GM21529 (cell line): ENCODE measurements at regions not wholly inside any gene's neighbourhood (a gene's known extent, or its start where the extent isn't known, plus 50 kb on each side); places are given as distances from the start of the nearest gene placed in this dataset.
"Not testable (repeated sequence)": the region's sequence is repeated elsewhere in the genome, so short reads cannot be mapped to it uniquely, and the experiment has no call there.

ENCODE experiments used
- ATAC-seq: cut with Tn5 transposase; IDR thresholded peaks from one replicate; pipeline ENCODE4 v1.9.1; 2021; ENCODE audit not compliant: unreplicated experiment

- no peak for ATAC-seq
These were observed 533.9 kb upstream of the CRIM1 start for GRCh38 chr2:35821675-35822074.

- no peak for ATAC-seq
These were observed 535.2 kb upstream of the CRIM1 start for GRCh38 chr2:35820391-35820790.

- no peak for ATAC-seq
These were observed 536.5 kb upstream of the CRIM1 start for GRCh38 chr2:35819033-35819432.

GRCh38 chr2:35818359-35818758 is 537.2 kb upstream of the CRIM1 start:
- ATAC-seq: not testable (repeated sequence)

- not testable (repeated sequence) for ATAC-seq
These were observed 541.0 kb upstream of the CRIM1 start for GRCh38 chr2:35814597-35814996.

GRCh38 chr2:35803126-35803525 is 552.5 kb upstream of the CRIM1 start:
- ATAC-seq: no peak

GRCh38 chr2:35794796-35795450 is 560.7 kb upstream of the CRIM1 start:
- ATAC-seq: no peak

- no peak for ATAC-seq
These were observed 565.3 kb upstream of the CRIM1 start for GRCh38 chr2:35790292-35790691.

- ATAC-seq: no peak
These were observed 567.0 kb upstream of the CRIM1 start for GRCh38 chr2:35788543-35788942.

- no peak for ATAC-seq
These were observed 568.1 kb upstream of the CRIM1 start for GRCh38 chr2:35787302-35788031.

- no peak for ATAC-seq
These were observed 570.0 kb upstream of the CRIM1 start for GRCh38 chr2:35785564-35785963.

- no peak for ATAC-seq
These were observed 570.8 kb upstream of the CRIM1 start for GRCh38 chr2:35784777-35785176.

GRCh38 chr2:35783723-35784122 is 571.9 kb upstream of the CRIM1 start:
- no peak for ATAC-seq

- ATAC-seq: no peak
These were observed 614.0 kb upstream of the CRIM1 start for GRCh38 chr2:35741556-35741955.

GRCh38 chr2:35731674-35732073 is 623.9 kb upstream of the CRIM1 start:
- no peak for ATAC-seq

GRCh38 chr2:35714883-35715282 is 640.7 kb upstream of the CRIM1 start:
- no peak for ATAC-seq

- ATAC-seq: no peak
These were observed 647.1 kb upstream of the CRIM1 start for GRCh38 chr2:35708411-35708923.

GRCh38 chr2:35688309-35688708 is 667.3 kb upstream of the CRIM1 start:
- ATAC-seq: no peak

GRCh38 chr2:35651688-35652323 is 703.8 kb upstream of the CRIM1 start:
- no peak for ATAC-seq

GRCh38 chr2:35614640-35615039 is 740.9 kb upstream of the CRIM1 start:
- no peak for ATAC-seq

GRCh38 chr2:35606394-35606793 is 749.2 kb upstream of the CRIM1 start:
- no peak for ATAC-seq

GRCh38 chr2:35598310-35598709 is 757.3 kb upstream of the CRIM1 start:
- no peak for ATAC-seq
